OCI-LY1 (cell line): ENCODE measurements at regions not wholly inside any gene's neighbourhood (a gene's known extent, or its start where the extent isn't known, plus 50 kb on each side); places are given as distances from the start of the nearest gene placed in this dataset.

Experiments used
- H2AFZ ChIP-seq: fragments of 200-600 bp; sonication (generic), shearing (Covaris generic); 2 replicates; pipeline ENCODE4 v1.6.0; 2014; ENCODE audit warnings: antibody characterized with exemption, mild to moderate bottlenecking, low read length
- H3F3A ChIP-seq: fragments of 200-600 bp; sonication (generic), shearing (Covaris generic); 2 replicates; pipeline ENCODE4 v1.6.0; 2014; ENCODE audit warnings: mild to moderate bottlenecking, antibody characterized with exemption, low read length, moderate library complexity; ENCODE audit not compliant: insufficient read depth
- H3K27ac ChIP-seq: fragments of 200-600 bp; sonication (generic); 2 replicates; pipeline ENCODE4 v1.5.1; 2014; ENCODE audit warnings: low read length, mixed run types, mild to moderate bottlenecking, low read depth; ENCODE audit not compliant: poor library complexity, severe bottlenecking
- H3K27me3 ChIP-seq: fragments of 200-600 bp; sonication (generic); 2 replicates; pipeline ENCODE4 v1.6.0; 2014; ENCODE audit warnings: antibody characterized with exemption, mild to moderate bottlenecking, low read length, moderate library complexity; ENCODE audit not compliant: insufficient read depth
- H3K36me3 ChIP-seq: fragments of 200-600 bp; sonication (generic); 2 replicates; pipeline ENCODE4 v1.6.1; 2014; ENCODE audit warnings: mild to moderate bottlenecking, antibody characterized with exemption, low read length, moderate library complexity, mixed read lengths; ENCODE audit not compliant: insufficient read depth
- H3K4me1 ChIP-seq: fragments of 200-600 bp; sonication (generic); 2 replicates; pipeline ENCODE4 v1.5.1; 2014; ENCODE audit warnings: mild to moderate bottlenecking, low read length, moderate library complexity; ENCODE audit not compliant: insufficient read depth, severe bottlenecking
- H3K4me2 ChIP-seq: fragments of 200-600 bp; sonication (generic), shearing (Covaris generic); 2 replicates; pipeline ENCODE4 v1.6.1; 2014; ENCODE audit warnings: low read length
- H3K4me3 ChIP-seq: fragments of 200-600 bp; sonication (generic); 2 replicates; pipeline ENCODE4 v1.5.1; 2014; ENCODE audit warnings: low read length, low read depth, mild to moderate bottlenecking, mixed read lengths; ENCODE audit not compliant: poor library complexity, severe bottlenecking
- H3K79me2 ChIP-seq: fragments of 200-600 bp; shearing (Covaris generic); 2 replicates; pipeline ENCODE4 v1.6.1; 2016; ENCODE audit warnings: mixed run types, low read length, mixed read lengths; ENCODE audit not compliant: insufficient read depth
- H3K9ac ChIP-seq: fragments of 200-600 bp; sonication (generic), shearing (Covaris generic); 2 replicates; pipeline ENCODE4 v1.6.1; 2014; ENCODE audit warnings: mild to moderate bottlenecking, low read length, mixed read lengths
- H3K9me2 ChIP-seq: fragments of 200-600 bp; sonication (generic), shearing (Covaris generic); 2 replicates; pipeline ENCODE4 v1.6.1; 2014; ENCODE audit warnings: low read depth, mild to moderate bottlenecking, low read length, mixed read lengths
- H3K9me3 ChIP-seq: fragments of 200-600 bp; shearing (Covaris generic); 2 replicates; pipeline ENCODE4 v1.6.1; 2014; ENCODE audit warnings: low read length, mixed read lengths
- H4K20me1 ChIP-seq: fragments of 200-600 bp; sonication (generic), shearing (Covaris generic); 2 replicates; pipeline ENCODE4 v1.6.0; 2016; ENCODE audit warnings: mild to moderate bottlenecking, low read length; ENCODE audit not compliant: insufficient read depth
- EZH2 ChIP-seq: fragments of 200-600 bp; sonication (generic), shearing (Covaris generic); IDR thresholded peaks from 2 replicates; pipeline ENCODE4 v1.8.0; 2017; ENCODE audit warnings: borderline replicate concordance, mixed run types, mild to moderate bottlenecking, antibody characterized with exemption, low read length, moderate library complexity, mixed read lengths
- TF ChIP-seq, protein P1 (sequence below): fragments of 200-600 bp; sonication (generic), shearing (Covaris generic); IDR thresholded peaks from 2 replicates; pipeline ENCODE4 v1.5.1; 2017; ENCODE audit warnings: mild to moderate bottlenecking, antibody characterized with exemption, low read length, moderate library complexity, mixed read lengths

DNA sequence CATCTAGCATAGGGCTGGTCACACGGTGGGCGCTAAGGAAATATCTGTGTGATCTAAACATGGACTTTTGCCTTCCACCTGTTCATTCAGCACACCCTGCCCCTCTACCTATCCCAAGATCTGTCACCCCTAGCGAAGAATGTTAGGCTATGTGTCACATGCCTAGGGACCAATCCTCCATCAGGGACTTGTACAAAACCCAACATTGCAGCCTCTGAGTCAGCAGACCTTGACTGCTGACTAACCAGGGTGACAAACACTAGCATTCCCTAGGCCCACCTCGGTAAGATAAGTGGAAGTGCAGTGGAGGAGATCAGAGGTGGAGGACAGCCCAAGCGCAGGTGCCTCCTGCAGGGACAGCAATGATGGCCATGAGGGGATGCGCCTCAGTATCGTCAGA is 99.2 kb downstream of the SOX11 start:
- Histone ChIP-seq H3K27me3 (no peaks in the 10 kb centered on the region), H4K20me1 (no peaks in the 10 kb centered on the region), H3K4me2 (no peak overlapping the region), H3K36me3 (no peaks in the 10 kb centered on the region), H3K9me3 (no peaks in the 10 kb centered on the region), H3F3A (no peaks in the 10 kb centered on the region), H3K79me2 (no peaks in the 10 kb centered on the region), H3K9ac (no peak overlapping the region), H3K27ac (no peak overlapping the region), H3K4me3 (no peak overlapping the region), H2AFZ (no peak overlapping the region), H3K9me2 (no peaks in the 10 kb centered on the region), H3K4me1 (no peaks in the 10 kb centered on the region)
- no peak for TF ChIP-seq EZH2
- TF ChIP-seq, protein P1, sequence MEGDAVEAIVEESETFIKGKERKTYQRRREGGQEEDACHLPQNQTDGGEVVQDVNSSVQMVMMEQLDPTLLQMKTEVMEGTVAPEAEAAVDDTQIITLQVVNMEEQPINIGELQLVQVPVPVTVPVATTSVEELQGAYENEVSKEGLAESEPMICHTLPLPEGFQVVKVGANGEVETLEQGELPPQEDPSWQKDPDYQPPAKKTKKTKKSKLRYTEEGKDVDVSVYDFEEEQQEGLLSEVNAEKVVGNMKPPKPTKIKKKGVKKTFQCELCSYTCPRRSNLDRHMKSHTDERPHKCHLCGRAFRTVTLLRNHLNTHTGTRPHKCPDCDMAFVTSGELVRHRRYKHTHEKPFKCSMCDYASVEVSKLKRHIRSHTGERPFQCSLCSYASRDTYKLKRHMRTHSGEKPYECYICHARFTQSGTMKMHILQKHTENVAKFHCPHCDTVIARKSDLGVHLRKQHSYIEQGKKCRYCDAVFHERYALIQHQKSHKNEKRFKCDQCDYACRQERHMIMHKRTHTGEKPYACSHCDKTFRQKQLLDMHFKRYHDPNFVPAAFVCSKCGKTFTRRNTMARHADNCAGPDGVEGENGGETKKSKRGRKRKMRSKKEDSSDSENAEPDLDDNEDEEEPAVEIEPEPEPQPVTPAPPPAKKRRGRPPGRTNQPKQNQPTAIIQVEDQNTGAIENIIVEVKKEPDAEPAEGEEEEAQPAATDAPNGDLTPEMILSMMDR = no peak

DNA sequence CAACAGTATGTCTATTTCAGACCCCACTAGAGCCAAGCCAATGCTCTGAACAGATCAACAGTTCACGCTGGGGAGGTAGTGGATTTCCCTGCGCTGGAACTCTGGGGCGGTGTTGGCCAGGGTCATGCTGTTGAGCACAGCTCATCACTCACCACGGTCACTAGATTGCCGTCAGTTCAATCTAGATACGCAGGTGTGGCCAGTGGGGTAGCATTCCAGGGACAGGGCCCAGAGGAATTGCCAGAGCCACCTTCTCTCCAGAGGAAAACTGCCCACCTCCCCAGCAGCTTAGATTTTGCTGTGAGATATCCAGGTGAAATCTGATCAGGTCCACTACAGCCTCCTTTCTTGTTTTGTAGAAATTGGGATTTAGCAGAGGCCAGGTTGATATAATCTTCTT is 101.8 kb downstream of the SOX11 start:
- H2AFZ ChIP-seq = no peak overlapping the region
- H3K4me2 ChIP-seq = no peak overlapping the region
- no peaks in the 10 kb centered on the region for H3K36me3 ChIP-seq
- no peaks in the 10 kb centered on the region for H3K79me2 ChIP-seq
- H3K27ac ChIP-seq = no peak overlapping the region
- TF ChIP-seq, protein P1 = no peak
- TF ChIP-seq EZH2 = no peak
- H3K4me3 ChIP-seq = no peak overlapping the region
- no peak overlapping the region for H3K9ac ChIP-seq
- H3F3A ChIP-seq = no peaks in the 10 kb centered on the region
- no peaks in the 10 kb centered on the region for H3K27me3 ChIP-seq
- H3K9me3 ChIP-seq = no peaks in the 10 kb centered on the region
- no peaks in the 10 kb centered on the region for H3K4me1 ChIP-seq
- no peaks in the 10 kb centered on the region for H4K20me1 ChIP-seq
- no peaks in the 10 kb centered on the region for H3K9me2 ChIP-seq

DNA sequence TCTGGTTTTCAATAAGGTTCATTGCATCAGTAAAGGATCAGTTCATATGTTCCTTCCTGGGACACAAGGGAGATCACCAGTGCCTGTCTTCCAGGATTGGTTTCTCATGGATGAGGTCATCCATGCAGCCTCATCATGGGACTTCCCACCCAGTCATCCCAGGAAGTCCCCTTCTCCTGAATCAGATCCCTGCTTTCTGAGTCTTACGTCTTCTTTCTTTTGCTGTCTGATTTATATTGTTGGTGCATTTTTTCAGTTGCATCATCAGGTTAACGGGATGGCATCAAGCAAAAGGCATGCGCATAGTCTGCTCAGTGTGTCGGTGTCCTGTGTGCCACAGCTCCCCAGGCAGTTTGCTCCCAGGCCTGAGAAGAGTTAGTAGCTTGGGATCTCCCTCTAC is 105.9 kb downstream of the SOX11 start:
- Histone ChIP-seq H3K4me3 (no peak overlapping the region), H3K36me3 (no peaks in the 10 kb centered on the region), H3K27ac (no peak overlapping the region), H3F3A (no peaks in the 10 kb centered on the region), H3K9ac (no peak overlapping the region), H3K4me2 (no peak overlapping the region), H3K9me2 (no peaks in the 10 kb centered on the region), H4K20me1 (no peaks in the 10 kb centered on the region), H3K79me2 (no peaks in the 10 kb centered on the region), H2AFZ (no peak overlapping the region), H3K27me3 (no peaks in the 10 kb centered on the region), H3K9me3 (no peaks in the 10 kb centered on the region), H3K4me1 (no peaks in the 10 kb centered on the region)
- TF ChIP-seq EZH2 = no peak
- TF ChIP-seq, protein P1 = no peak
